HG02642 (cell line): ENCODE measurements at regions not wholly inside any gene's neighbourhood (a gene's known extent, or its start where the extent isn't known, plus 50 kb on each side); places are given as distances from the start of the nearest gene placed in this dataset.

Experiments
- ATAC-seq: cut with Tn5 transposase; IDR thresholded peaks from one replicate; pipeline ENCODE4 v1.9.1; 2021; ENCODE audit warnings: mild to moderate bottlenecking; ENCODE audit not compliant: unreplicated experiment, poor library complexity

DNA sequence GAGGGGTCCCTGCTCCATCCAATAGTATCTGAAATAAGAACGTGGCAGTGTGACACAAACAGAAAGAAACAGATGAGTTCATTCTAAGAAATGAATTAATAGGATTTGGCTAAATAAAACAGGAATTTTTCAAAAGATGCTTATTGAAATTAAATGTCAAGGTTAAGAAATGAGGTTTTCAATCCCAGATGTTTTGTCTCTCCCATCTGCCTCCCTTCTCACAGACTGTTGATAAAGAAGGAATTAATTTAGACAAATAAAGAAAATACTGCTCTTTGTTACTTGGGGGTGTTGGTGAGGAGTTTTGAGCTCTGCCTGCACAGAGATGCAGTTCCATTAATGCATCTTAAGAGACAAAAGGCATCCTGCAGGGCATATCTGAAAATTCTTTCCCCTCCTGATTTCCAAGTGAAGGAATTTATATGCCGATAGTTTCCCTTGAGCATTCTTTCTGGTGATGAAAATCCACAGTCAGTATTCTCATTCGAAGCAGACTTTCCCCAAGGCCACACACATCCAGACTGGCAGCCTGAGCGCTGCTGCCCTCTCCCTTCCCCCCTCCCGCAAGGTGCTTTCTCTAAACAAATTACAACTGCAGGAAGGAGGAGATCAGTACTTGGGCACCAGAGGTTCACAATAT is 385.4 kb upstream of the RND3 start:
- no peak for ATAC-seq

DNA sequence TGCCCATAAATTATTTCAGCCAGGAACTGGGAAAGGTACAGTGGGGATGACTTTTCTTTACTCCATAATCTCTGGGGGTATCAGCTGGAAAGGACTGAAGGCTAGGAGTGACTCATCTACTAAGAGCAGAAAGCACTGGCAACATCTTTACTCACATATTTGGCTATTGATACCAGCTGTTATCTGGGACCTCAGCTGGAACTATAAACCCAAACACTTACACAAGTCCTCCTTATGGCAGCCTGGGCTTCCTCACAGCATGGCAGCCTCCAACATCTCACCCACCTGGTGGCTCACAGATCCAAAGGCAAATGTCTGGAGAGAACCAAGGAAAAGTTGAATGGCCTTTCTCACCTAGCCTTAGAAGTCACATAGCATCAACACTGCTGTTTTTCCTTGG is 379.0 kb upstream of the RND3 start:
- ATAC-seq: no peak

DNA sequence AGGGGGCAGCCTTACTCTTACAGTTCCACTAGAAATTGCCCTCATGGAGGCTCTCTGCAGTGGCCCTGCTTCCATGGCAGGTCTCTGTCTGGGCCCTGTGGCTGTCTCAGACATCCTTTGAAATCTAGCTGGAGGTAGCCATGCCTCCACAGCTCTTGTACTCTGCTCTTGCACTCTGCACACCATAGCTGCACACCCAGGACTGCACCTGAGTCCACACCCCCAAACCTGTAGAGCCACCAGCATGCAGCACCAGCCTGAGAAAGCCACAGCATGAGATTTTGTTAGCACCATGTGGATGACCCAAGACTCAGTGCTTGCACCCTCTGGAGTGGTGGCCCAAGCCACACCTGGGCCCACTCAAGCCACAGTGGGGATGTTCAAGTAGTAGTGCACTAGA is 376.2 kb upstream of the RND3 start:
- no peak for ATAC-seq

DNA sequence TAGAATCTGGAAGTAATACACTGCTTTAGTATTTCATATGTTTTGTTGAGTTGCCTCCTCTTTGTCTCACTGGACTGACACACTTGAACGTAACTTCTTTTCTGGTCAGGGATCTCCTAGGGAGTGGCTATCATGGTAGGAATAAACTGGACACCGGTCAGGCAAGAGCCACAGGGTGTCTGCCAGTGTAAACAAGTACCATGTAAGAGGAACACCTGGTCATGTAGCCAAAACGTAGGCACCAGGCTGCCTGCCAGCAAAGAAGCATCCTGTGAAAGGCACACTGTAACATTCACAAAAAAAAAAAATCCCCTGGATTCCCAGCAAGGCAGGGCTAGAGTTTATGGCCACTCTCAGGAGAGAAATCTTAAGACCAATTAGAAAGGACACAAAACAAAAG is 372.8 kb upstream of the RND3 start:
- no peak for ATAC-seq

DNA sequence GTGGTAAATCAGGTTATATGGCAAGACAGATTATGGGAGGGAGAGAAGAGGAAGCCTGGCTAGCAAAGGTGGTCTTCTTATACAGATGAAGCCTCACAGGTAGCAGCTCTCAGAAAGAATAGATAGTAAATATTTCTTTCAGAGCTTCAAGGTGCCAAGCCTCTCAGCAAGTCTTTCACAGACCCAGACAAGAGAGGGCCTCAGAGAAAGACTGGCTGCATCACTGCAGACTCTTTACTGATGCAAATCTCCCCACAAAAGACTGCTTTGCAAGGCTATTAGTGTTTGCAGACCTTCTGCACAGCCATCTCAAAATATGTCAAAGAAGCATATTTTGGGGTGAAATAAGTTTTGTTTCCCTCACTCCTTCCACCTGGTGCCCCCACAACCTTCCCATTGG is 372.4 kb upstream of the RND3 start:
- no peak for ATAC-seq

DNA sequence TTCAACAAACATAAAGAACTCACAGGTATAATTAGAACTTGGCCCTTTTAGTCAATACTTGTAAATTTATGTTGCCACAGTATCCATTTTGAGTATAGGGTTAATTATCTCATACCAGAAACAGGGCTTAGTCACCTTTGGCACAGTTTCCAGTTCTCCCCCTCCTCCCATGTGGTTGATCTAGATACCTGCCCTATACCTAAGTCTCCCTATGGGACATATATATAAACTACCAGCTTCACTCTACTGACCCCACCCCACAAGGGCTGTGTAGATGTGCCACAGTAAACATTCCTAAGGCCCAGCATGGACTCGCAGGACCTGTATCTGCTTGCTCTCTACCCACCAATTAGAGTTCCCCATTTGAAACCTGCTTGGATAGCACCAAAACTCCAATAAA is 371.7 kb upstream of the RND3 start:
- ATAC-seq: no peak

DNA sequence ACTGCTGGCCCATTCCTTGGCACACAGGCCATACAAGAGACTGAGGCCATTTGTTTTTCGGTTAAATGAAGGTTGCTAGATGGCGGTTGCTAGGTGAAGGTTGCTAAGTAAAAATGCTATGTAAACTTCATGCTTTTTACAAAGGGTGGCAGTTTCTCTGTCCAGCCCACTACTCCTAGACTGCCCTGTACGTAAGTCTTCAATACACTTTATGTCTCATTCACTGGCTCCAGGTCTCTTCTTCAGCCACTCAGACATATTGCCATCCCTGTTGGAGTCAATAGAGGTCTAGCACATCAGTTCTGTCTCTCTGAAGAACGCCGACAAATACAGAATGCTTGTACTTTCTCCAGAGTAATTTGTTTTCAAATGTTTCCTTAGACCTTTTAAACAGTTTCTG is 370.9 kb upstream of the RND3 start:
- ATAC-seq: no peak

DNA sequence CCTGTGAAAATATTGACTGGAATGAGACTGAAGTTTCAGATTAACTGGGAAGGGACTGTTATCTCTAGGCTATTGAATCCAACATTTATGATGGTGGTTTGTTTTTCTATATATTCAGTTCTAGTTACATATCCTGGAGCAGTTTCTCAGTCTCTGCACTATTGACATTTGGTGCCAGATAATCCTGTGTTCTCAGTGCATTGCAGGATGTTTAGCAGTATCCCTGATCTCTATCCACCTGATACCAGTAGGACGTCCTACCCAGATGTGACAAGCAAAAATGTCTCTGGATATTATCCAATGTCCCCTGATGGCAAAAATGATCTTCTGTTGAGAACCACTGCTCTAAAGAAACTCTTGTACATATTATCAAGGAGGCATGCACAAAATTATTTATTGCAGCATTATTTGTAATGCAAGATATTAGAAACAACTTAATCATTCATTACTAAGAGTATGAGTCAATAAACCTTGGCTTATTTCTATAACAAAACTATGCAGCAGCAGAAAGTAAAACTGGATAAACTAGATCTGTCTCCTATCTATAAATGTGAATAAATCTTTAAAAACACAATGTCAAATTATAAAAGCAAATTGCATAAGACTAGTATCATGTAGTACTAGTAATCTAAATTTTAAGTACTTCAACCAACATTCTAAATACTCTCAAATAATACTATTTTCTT is 369.3 kb upstream of the RND3 start:
- ATAC-seq: no peak

DNA sequence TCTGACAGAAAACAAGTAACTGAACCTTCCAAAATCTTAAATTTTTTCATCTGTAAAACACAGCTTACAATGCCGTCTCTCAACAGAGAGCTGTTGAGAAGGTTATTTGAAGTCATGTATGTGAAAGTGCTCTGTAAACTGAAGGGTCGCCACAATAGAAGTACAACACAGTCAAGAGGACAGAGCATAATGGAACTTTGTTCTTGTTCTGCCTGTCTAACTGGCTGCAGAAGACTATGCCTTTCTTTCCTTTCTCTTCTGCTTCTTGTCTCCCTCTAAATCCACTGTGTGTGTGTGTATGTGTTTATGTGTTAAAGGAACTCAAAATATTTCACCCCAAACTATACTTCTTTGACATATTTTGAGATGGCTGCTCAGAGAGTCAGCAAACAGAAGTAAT is 365.8 kb upstream of the RND3 start:
- ATAC-seq: no peak

DNA sequence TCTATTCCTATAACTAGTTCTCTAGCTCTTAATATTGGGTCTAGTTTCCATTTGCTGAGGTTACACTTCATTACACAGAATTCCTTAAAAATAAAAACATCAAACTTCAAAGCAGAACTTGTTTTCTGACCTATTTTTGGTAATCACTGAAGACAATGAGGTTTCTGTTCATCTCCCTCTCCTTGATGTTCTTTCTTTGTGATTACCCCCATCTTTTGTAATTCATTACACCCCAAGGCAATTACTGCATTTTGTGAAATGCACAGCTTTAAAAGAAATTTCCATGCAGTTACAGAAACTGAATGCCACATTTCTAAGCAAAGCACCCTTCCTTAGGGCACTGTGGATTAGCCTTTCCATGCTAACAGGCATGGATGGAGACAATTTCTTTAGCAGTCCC is 363.2 kb upstream of the RND3 start:
- no peak for ATAC-seq

DNA sequence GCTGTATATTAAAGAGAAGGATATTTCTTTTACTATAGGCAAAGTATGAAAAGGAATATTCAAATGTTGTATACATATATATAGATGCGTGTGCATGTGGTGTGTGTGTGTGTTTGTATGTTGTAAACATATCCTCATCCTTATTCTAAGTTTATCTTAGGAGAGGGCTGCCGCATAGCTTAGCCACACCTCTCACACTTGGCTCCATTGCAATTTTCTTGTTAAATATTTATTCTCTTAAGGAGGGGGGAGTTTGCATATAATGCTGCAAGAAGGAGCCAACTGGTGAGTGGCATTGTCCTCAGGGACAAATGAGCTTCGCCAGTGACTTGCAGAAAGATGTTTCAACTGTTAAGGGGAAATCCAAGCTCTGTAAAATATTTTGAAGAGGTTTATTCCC is 360.1 kb upstream of the RND3 start:
- no peak for ATAC-seq

DNA sequence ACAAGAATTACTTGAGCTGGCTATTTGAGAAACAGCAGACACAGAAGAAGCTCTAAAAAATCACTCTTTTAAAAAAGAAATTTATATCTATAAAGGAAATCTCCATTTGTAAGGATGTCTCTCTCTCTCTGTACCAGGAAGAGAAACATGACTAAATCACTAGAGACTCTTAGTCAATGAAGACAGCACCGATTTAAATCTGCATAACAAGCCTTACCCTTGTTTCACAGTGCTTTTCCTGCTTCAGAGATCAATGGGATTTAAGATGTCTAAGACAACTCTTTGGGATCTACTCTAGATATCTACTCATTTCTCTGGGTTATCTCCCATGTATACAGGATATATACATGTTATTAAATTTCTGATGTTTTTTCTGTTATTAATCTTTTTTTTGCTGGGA is 359.2 kb upstream of the RND3 start:
- ATAC-seq: no peak

DNA sequence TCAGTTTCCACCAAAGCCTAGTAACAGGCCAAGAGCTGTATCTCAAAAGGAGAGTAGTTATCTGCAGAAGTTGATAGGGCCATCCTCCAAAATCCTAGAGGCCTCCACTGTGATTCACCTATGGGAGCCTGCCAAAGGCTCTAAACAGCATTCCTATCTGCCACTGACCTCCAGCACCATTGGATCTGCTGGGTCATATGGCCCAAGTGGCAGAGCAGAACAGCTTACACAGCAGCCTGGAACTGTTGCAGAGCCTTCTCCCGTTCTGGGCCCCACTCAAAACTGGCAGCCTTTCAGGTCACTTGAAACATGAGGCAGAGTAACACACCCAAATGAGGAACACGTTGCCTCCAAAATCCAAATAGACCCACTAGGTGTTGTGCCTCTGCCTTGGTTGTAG is 345.2 kb upstream of the RND3 start:
- no peak for ATAC-seq

DNA sequence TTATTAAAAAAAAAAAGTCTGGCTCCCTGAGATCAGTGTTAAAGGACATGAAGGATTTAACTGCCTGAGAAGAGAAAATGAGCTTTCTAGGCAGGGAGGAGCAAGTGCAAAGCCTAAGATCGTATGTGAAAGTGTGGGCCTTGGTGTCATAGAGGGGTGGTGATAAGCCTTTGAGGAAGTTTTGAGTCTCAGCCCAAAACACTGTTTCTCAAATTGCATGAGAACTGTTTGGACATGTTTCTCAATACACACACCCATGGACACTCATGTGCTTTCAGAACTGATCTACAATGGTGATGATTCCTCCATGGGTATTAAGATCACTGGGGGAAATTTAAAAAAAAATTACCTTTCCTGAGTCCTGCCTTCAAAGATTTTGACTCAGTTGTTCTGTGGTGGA is 336.7 kb upstream of the RND3 start:
- no peak for ATAC-seq

DNA sequence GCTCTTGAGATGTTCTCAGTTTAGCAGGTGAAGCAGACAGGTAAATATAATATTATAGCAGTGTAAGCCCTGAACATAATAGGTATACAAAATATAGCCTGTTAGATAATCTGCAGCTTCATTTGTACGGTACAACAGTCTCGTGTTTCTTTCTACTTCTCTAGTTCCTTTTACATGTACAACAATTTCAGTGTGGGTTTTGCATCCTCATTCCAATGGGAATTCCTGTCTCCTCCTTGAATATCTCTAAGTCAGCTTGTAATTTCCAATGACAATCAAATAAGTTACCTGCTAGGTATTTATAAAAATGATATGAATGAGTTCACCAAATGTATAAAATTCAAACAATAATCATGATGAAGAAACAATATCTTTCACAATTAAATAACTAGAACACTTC is 330.0 kb upstream of the RND3 start:
- no peak for ATAC-seq

DNA sequence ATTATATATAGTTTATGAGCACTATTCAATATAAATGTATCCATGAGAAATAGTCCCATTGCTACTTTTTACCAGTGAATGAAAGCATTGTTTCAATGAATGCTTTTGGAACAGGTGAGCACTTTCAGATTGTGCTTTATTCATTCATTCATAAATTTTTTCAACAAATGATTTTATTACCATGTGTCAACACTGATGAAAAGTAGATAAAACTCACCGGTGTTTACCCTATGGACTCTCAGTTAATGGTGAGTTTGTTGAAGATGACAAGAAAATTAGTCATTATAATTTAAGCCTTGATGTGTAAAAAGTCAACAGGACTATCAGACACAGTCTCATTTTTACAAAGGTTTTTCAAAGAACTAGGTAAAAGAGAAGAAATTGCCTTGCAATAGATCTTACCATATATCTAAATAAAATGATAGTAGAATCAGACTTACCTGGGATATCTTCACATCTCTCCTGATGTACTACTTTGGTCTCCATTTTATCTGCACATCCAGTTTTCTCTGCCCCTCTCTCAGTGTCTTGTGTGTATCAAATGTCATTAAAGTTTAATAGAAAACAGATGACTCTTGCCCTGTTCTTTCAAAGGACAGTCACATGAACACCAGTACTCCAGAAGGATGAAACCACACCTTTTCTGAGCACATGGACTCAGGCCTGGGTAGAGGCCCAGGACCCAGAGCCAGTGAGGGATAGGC is 325.3 kb upstream of the RND3 start:
- no peak for ATAC-seq

DNA sequence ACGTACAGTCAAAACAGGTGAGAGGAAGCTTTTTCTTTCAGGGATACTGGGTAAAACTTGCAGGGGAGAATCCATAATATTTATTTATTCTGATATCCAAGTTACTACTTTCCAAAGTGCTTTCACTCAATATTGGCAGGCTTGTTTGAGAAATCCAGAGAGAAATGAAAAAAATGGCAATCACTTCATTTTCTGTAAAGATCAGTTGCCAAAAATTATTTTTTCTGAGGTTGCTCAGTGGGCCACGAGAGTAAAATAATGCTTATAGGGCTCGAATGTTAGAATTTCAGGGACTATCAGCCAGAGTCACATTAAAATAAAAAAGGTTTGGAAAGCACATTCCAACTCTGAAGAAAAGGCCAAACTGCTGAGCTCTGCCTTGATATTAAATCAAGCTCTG is 324.6 kb upstream of the RND3 start:
- no peak for ATAC-seq

DNA sequence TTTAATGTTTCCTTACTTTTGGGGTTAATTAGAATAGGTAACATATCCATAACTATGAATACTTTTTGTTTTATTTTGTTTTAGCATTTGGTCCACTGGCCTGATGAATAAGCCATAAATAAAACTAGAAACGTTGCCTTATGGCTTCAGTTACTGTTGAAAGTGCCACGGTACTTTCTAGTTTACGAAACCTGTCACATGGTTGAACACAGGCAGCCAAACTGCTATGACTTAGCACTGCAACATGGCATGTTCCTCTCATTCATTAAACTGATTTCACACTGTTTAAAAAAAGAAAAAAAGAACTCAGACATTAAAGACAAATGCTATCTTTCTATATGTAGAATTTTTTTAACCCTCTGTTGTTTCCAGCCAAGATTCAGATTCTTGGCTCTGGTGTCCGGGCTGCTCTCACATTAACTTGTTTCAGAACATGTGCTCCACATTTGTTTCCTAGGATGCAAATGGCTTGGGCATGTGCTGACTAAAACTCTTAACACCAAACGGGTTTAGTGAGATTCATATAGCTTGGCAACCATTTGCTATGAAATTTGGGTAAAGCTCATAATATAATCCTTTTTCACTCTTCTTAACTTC is 323.9 kb upstream of the RND3 start:
- ATAC-seq: no peak

DNA sequence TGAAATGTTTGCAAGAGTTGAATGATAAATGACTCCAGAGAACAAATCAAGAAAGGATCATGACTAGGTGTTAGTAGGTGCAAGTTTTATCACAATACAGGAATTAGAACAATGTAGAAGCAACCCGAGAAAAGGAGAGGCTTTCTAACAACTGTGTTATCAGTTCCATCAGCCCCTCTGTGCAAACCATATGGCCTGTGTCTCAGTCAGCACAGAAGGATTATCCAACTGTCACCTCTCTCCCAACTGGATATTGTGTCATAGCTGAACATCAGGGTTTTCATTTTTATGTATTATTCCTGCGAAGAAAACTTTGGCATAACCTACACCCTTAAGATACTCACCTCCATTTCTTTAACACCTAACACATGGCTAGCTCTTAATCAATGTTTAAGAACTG is 321.6 kb upstream of the RND3 start:
- ATAC-seq: no peak

DNA sequence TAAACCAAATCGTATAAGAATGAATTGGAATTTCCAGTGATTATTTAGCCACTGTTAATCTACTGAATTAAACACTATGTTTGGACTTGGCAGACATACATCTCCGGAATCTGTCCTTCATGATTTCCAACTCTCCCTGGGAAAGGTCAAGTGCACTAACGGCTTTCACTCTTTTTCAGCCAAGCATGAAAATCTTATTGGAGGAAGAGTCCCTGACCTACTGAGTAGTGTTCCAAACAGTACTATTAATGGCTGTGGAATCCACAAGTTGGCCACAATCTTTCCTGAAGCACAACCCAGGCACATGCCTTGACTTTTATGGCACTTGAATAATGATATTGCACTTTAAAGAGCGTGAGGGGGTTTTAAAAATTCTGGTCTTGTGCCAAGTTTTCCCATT is 318.9 kb upstream of the RND3 start:
- ATAC-seq: no peak

DNA sequence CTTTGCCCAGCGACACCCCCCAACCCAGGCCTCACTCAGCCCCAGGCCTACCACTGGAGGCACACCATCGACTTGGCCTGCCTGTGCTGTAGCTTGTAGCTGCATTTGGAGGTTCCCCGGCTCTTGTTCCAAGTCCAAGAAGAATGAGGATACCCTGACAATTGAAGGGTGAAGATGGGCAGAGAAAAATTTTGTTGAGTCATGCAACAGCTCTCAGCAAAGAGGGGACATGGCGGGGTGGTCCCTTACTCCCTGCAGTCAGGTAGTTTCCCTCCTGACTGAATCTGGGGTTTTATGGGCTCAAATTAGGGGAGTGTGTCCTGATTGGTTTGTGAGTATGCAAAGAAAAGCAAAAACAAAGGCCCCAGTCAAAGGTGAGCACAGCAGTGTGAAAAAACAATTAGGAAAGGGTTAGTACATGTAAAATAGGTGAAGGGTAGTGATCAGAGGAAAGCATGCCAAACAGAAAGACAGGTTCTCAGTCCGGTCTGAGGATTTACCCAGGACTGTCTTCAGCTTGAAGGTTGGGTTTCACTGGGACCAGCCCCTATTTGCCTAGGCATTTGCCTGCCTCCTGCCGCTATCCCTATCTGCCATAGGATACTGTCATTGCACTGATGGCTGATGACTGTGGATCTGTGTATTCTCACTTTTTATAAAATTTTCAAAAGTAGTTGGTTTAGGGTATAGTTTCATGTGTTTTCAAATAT is 316.4 kb upstream of the RND3 start:
- no peak for ATAC-seq
